Iris pigment epithelial cell (primary cell): ENCODE measurements at regions not wholly inside any gene's neighbourhood (a gene's known extent, or its start where the extent isn't known, plus 50 kb on each side); places are given as distances from the start of the nearest gene placed in this dataset.
A peak's percentile ranks its signal among the peaks of the same experiment; 100 is the strongest.
"Not testable (repeated sequence)": the region's sequence is repeated elsewhere in the genome, so short reads cannot be mapped to it uniquely, and the experiment has no call there.

ENCODE experiments used
- DNase-seq: peaks from one replicate; pipeline ENCODE4 v3.0.0-alpha.2; 2011; ENCODE audit warnings: low read depth

DNA sequence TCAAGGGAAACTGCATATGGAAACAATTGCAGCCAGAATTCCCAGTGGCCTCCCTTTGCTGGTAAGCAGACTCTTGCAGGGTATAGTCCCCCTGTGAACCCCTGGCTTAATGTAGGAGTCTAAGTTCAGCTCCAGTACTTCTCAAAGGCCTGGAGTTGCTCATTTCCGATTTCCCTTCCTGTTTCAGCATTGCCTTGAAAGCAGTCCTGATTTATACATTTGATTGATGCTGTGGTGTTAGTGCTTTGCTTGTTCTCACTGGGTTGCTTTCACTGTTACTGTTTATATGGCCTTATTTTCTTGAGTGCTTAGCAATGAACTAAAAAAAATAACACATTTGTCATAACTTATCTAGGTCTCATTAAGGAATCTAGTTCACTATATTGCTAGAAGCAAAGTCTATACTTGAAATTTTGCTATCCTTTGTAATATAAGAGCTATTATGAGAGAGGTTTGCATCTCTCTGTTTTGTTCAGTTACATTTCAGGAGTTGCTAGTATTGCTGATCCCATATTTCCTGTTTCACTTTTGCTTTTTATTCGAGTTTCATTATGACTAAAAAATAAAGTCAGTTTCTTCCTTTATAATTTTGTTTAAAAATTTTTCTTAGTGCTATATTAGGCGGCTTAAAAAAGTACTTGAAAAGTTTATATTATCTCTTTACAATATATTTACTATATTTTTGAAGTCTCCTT lies 122.4 kb upstream of the NMUR2 start:
- no peak for DNase-seq

DNA sequence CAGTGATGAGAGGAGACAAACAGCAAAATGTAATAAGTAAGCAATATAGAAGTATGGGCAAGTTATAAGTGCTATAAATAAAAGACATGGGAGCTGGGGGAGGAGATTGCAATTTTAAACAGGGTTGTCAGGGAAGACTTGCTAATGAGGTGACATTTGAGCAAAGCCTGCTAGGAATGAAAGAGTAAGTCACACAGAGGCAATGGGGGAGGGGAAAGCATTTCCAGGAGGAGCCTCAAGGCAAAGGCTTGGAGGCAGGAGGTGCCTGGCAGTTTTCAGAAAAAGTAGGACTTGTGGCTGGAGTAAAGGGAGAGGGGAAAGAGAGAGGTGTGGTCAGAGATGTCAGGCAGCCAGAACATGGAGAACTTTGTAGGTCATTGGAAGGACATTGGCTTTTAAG lies 124.4 kb upstream of the NMUR2 start:
- DNase-seq = no peak

DNA sequence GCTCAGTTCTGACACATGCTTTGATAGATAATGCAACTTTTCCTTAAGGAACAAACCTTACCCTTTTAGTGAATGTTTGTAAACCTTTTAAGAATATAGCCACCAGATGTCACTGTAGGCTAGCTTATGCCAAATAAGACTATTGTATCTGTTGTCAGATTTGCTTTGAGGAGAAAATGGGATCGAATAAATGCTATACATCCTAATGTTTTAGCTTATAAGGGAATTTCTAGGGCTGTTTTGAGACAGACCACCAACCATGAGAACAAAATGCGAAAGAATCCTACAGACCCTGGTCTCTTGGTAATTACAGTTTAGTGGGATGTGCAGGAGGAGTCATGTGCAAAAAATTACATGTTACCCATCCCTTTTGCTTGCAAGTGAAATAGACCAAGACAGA lies 127.6 kb upstream of the NMUR2 start:
- DNase-seq = peak; percentile 56

DNA sequence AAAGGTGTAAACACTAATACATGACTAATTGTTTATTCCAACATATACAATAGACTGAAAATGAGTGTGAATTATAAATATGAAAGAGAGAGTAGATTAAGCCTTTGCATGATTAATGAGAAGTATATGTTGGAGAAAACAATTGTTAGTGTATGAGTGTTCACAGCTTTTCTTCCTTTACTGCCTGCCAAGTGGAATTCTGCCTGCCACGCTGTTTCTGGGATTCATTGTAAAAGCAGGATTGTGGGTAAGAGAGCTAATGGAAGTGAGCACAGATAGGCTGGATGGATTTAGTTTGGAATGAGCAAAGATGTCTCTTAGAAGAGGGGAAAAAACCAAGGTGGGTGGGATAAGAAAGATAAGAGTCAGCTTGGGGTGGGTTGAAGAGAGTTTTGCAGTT lies 129.6 kb upstream of the NMUR2 start:
- DNase-seq = no peak

DNA sequence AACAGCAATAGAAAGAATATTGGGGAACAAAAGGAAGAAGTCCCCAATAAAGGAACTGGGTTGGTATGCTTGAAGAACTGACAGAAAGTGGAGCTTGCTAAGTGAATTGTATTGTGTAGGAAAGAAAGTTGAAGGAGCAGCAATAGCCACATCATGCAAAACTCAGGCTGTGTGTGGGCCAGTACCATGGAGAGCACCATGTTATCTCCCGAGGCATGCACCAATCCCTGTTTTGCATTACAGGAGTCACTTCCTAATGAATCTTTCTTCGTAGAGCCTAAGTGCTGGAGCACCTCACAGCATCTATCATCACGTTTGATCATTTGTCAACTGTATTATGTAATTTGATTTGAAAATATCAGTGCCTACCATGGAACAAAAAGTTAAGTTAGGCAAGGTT lies 137.7 kb upstream of the NMUR2 start:
- DNase-seq = peak; percentile 11

DNA sequence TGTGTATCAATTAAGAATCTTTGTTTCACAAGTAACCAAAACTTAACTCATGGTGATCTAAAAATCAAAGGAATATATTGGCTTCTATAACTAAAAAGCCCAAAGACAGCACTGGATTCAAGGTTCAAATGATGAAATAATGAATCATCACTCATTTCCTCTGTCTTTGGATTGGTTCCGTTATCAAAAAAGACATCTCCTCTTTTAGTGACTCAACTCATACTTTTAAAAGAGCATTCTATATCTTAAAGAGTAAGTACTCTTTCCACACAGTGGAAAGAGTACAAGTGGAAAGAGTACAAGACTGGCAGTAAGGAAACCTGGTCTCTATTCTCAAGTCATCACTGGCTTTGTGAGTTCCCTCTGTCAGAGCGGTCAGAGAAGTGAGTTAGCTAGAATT lies 141.4 kb upstream of the NMUR2 start:
- DNase-seq = no peak

DNA sequence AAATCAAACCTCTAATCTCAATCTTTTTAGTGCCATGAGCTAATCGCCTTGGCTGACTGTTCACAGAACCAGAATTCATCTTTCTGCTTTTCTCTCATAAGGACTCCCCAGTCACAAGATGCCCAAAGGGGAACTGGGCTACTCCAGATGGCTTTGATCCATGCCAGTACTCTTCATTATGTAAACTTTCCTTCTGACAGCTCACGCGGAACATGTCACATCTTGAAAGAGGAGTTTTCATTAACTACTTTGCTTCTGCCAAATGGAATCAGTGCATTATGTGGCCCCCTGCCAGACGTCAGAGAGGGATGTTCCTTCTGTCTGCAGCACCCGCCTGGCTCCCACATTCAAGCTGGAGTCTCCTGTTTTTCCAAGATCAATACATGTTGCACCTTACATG lies 142.1 kb upstream of the NMUR2 start:
- DNase-seq = no peak

DNA sequence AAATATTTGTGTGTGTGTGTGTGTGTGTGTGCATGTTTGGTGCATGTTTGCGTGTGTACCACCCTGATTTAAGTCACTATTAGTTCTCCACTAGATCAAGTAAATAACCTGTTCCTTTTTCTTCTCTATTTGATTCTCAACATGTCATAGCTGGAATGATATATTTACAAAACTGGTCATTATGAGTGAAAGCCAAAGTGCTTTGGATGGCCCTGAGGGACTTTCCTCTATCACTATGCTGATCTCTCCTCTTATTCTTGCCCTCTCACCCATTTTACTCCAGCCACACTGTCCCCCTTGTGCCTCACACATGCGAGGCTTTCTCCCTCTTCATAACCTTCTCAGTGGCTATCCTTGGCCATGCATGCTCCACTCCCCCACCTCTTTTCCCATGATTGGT lies 144.6 kb upstream of the NMUR2 start:
- no peak for DNase-seq

DNA sequence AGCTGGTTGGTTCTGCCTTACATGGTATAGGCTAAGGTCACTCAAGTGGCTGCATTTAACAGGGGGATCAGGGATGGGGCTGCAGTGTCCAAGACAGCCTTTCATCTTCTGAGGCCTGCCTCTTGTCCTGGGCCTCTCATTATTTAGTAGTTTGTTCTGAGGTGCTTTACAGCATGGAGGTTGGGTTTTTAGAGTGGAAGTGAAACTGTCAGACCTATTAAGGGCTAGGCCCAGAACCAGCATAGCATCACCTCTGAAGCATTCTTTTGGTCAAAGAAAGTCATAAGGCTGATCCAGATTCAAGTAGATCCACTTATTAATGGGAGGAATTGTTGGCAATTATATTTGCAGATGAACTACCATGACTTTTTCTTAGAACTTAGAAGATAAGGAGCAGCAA lies 146.0 kb upstream of the NMUR2 start:
- no peak for DNase-seq

DNA sequence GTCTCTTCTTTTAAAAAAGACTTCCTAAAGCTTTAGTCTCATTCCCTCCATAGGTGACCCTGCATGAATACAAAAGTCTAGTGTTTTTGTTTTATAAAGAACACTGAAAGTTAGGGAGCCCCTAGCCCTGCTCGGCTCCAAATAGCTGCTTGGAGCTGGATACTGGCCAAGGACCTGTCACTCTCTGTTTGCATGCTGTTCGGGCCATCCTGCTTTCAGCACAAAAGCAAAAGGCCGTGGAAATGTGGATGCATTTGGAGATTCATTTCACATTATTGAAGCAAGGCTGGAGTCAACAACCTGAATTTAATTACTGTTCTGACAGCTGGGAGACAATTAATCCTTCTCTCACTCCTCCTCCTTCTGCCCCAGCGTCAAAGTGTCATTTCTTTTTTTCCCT lies 151.7 kb upstream of the NMUR2 start:
- DNase-seq = no peak

DNA sequence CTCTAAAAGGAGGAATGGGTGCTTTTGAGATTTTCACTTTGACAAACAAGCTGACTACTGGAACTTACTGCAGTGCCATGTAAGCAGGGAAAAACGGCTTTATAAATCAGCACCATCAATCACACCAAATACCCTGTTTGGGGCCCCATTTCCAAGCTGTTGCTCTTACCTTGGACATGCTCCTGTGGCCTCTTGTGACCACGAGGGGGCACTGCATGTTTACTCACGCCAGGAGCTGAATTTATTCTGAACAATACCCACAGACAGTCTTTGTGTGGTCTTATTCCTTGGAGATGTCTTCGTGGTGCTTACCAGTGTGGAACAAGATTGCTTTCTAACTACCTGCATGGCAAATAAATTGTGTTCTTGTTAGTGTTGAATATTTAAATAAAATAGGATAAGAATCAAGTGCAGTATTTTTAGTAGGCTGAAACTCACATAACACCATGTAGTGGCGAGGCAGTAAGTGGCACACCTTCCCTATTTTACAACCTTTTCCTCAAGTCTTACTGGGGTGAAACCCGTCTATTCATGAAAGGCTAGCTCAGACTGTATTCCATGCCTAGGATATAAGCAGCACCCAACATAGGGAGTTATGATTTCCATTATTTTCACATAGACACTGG lies 155.5 kb upstream of the NMUR2 start:
- DNase-seq = peak; percentile 51

DNA sequence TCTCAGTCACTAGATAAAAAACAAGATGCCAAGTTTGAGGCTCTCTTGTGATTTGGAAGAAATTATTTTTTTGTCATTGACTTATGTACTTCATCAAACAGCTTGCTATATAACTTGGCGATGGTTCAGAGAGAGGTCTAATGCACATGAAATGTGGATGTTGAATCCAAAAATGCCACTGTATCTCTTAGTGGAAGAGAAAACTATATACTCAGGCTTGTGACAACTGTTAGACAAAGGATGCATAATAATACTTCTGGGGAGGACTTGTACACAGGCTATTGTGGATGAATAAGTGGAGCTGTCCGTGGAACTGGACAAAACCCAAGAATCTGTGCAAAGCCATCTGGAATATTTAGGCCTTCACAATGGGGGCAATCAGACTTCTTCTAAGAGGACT lies 162.9 kb upstream of the NMUR2 start:
- no peak for DNase-seq

DNA sequence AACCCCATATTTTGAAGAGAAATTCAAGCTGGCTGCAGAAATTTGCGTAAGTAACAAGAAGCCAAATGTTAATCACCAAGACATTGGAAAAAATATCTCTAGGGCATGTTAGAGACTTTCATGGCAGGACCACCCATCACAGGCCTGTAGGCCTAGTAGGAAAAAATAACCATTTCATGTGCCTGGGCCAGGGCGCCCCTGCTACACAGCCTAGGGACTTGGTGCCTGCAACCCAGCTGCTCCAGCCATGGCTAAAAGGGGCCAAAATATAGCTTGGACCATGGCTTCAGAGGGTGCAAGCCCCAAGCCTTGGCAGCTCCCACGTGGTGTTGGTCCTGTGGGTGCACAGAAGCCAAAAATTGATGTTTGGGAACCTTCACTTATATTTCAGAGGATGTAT lies 167.7 kb upstream of the NMUR2 start:
- no peak for DNase-seq

DNA sequence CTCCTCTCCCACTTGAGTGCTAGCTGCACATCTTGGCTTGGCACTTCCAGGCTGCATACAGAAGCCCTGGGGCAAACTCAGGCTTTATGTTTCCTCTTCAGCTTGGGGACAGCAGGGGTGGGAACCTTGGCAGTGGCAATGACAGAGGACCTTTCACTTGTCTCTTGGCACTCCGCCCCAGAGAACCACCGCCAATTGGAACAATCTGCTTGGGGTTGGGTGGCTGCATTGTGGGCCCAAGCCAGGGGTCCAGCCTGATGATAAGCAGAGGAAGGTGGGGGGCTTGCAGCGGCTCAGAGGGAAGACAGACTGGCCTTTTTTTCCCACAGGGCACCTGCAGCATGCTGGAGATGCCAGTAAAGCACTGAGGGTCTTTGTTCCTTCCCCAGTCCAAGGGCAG lies 179.0 kb upstream of the NMUR2 start:
- DNase-seq = no peak

DNA sequence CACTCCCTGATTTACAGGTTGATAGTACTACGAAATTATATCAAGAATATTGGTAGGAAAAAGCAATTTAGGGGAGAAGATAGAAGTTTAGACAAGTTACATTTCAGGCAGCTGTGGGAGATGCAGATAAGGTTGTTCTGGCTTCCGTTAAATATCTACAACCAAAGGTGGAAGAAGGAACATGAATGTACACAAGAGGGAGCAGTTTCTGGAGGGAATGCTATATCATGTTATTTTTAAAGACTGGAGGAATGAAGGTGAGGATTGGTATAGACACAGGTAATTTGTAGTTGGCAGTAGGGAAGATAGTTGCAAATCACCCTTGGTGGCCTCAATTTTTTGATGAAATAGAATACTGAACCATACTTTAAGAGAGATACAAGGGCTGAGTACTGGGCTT lies 187.3 kb upstream of the NMUR2 start:
- no peak for DNase-seq

DNA sequence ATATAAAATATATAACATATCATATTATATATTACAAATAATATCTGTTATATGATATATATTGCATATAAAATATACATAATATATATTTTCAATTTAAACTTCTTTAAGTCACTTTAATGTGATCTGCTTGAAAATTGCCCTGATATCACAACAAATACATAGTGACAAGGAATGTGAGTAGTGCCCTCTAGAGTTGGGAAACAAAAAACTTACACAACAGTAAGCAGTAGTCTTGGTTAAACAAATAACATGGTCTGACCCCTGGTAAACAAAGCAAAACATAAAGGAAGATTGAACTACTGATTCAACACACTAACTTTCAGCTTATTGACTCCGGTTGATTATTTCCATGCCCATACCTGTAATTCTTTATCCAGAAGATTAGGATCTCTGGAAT lies 188.3 kb upstream of the NMUR2 start:
- DNase-seq = no peak

DNA sequence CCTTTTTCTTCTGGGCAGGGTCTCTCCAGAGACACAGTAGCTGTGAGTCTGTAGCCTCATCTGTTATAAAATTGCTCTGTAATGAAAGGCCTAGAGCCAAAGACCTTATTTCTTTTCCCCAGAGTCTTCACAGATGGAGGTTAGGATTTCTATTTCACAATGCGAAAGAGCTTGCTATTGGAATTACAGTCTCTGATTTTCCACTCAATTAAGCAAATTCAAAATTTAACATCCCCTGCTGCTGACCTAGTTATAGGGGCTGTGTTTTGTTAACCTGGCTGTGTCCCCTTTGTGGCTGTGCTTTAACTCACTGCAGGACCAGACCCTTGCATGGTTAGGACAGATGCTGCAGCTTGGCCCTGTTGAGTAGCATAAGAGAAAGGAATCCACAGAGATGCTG lies 190.3 kb upstream of the NMUR2 start:
- no peak for DNase-seq

DNA sequence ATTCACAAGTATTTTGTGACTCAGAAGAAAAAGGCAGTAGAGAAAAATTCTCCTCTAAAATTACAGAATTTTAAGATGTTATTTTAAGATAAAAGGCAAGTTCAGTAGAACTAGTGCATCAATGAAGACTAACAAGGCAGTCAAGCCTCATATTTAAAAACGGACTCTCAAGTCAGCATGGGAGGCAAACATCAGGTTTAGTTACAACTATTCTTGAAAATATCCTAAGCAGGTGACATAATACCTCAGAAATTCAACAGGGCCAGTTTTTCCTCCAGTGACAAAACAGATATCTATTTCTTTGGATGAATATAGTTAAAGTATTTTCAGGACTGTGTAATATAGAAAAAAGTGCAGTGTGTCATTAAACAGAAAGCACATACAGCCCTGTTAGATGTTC lies 194.0 kb upstream of the NMUR2 start:
- no peak for DNase-seq

DNA sequence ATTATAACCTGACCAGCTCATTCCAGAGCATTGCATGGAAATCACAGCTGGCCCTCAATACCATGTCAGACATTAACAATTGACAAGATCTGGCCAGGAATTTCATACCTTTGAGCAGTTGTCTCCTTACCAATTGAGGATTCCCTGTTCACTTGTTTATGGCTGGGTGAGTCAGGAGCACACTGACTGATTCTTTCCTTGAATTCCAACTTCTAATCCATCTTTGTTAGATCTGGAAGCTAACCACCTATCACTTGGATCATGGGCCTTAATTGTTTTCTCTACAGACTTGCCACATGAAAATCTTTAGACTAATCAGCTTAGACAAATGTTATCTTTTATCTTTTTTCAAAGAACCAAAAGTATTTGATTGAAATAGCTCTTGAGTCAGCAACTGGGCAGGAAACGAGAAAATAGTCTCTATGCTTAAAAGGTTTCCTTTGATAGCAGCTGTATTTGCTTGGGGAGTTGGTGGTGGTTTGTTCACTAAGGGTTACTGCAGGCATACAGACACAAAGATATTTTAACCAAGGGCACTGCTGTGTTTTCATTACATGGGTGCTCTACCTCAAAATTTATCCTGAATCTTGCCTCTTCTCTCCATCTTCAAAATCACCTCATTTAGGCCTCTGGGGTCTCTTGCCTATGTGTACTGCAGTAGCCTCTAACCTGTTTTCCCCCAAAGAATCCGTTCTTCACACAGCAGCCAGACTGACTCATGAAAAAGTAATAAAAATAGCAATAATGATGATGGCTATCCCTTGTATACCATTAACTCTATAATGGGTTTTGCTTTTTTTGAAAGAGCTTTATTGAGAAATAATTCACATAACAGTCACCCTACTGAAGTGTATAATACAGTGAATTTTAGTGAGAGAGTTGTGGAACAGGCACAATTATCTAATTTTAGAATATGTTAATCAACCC lies 197.0 kb upstream of the NMUR2 start:
- no peak for DNase-seq

DNA sequence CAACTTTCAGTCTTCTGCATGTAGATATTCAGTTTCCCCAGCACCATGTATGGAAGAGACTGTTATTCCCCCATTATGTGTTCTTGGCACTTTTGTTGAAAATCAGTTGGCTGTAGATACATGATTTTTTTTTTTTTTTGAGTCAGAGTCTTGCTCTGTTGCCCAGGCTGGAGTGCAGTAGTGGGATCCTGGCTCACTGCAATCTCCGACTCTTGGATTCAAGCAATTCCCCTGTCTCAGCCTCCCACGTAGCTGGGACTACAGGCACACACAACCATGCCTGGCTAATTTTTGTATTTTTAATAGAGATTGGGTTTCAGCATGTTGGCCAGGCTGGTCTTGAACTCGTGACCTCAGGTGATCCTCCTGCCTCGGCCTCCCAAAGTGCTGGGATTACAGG lies 201.0 kb upstream of the NMUR2 start:
- not testable (repeated sequence) for DNase-seq

DNA sequence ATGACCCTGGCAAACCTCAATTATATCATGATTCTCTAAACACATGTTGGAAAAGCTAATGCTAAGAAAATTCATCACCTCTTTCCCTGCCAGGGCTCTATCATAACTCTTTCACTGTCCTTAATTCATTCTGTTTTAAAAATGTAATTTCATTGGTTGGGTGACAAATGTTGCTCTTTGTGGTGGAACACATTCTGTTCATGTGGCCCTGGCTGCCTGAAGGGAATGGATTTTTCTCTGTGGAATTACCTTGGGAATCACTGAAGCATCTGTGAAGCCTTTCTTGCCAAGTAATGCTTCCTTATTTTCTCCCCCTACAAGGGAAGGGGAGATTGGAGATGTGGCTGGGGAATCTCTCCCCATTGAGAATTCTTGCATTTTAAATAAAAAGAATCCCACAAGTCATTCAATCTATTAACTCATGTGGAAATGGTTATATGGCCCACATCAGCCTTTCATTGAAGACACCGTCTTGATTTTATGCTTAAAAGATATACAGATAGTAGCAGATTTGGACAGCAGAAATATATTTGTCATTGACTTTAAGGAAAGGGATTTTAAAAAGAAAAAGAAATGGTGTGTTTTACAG lies 201.8 kb upstream of the NMUR2 start:
- no peak for DNase-seq

DNA sequence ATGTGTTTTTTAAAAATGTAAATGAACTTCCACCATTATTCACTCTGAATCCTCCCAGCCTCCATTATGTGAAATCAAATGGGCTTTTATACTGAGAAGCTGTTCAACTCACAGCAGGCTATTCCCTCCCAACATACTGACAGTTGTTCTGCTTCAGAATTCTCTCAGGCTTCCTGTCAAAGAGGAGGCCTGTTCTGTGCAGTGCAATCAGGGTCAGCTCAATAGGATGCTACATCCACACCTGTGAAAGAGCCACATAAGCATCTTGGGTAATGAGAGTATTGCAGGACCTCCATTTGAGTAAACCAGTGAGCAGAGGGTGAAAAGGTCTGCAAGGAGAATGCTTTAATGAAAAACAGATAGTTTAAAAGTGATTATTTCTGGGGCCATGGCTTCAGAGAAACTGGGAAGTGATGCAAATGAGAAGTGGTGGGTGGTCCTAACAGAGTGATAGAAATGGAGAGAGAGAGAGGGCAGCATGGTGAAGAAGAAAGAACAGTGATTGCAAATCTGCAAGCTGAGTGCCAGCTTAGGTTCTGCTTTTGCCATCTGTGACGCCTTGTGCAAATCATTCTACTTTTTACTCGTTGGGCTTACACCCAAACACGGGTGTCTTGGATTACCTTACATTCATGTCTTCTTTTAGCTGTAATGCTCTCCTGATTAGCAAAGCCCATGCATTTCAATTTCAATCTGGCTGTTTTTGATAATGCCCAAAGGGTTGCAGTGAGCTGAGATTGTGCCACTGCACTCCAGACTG lies 202.5 kb upstream of the NMUR2 start:
- no peak for DNase-seq
